ENCODE measurements at regions not wholly inside any gene's neighbourhood (a gene's known extent, or its start where the extent isn't known, plus 50 kb on each side); places are given as distances from the start of the nearest gene placed in this dataset.

DNA sequence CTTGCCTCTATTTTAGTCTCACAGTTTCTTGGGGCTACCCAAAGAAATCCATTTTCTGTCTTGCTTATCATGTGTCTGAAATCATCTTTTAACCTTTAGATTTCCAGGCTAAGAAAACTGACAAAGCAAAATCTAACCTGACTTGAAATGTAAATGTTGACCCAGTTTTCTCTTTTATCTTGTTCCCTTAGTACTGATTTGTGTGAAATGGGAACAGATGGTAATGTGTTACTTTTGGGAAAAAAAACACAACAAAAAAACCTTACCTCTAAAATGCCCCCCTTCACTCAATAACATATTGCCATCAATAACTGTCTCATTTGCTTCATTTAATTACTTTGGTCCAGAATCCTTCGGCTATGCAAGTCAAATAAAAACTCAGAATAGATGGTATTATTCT, 383.2 kb upstream of the DCN start:
- TF ChIP-seq CTCF (IDR thresholded peaks at IDR 0.05; ENCODE audit: insufficient read depth, low read length, poor library complexity, severe bottlenecking) (no peak), EZH2phosphoT487 (conservative IDR thresholded peaks at IDR 0.05; ENCODE audit: low read length) (no peak)

All from SU-DHL-6 (cell line).